B cell (primary cell): ENCODE measurements at regions not wholly inside any gene's neighbourhood (a gene's known extent, or its start where the extent isn't known, plus 50 kb on each side); places are given as distances from the start of the nearest gene placed in this dataset.
"Not testable (repeated sequence)": the region's sequence is repeated elsewhere in the genome, so short reads cannot be mapped to it uniquely, and the experiment has no call there.

ENCODE experiments used
- CTCF ChIP-seq: fragments of 200-600 bp; IDR thresholded peaks from one replicate; pipeline ENCODE4 v1.8.0; 2022; ENCODE audit warnings: antibody characterized with exemption, mild to moderate bottlenecking
- EZH2 ChIP-seq: IDR thresholded peaks from 2 replicates; pipeline ENCODE4 v1.6.1; 2012; ENCODE audit warnings: borderline replicate concordance, low read depth, mild to moderate bottlenecking, moderate library complexity, low read length; ENCODE audit not compliant: insufficient read depth, poor library complexity, severe bottlenecking

- not testable (repeated sequence) for TF ChIP-seq CTCF, EZH2
Observed at GRCh38 chr11:50183170-50183569, 150.5 kb downstream of the OR4C45 start.
